AG09319 (cell line): ENCODE measurements at regions not wholly inside any gene's neighbourhood (a gene's known extent, or its start where the extent isn't known, plus 50 kb on each side); places are given as distances from the start of the nearest gene placed in this dataset.

Experiments
- DNase-seq: peaks from one replicate; pipeline ENCODE4 v3.0.0-alpha.2; 2010; ENCODE audit warnings: low read depth; ENCODE audit errors: extremely low read depth
- CTCF ChIP-seq: IDR thresholded peaks from 2 replicates; pipeline ENCODE4 v1.5.1; 2011; ENCODE audit warnings: low read depth, mild to moderate bottlenecking, inconsistent platforms, low read length, moderate library complexity

GRCh38 chr4:176883681-176884418, 91.1 kb upstream of the VEGFC start:
- no peak for DNase-seq
- TF ChIP-seq CTCF: no peak

- DNase-seq: no peak
- no peak for TF ChIP-seq CTCF
Measured at GRCh38 chr4:176885224-176885623, 92.5 kb upstream of the VEGFC start.

GRCh38 chr4:176886135-176886534, 93.4 kb upstream of the VEGFC start:
- TF ChIP-seq CTCF: no peak
- DNase-seq: no peak

- DNase-seq: no peak
- no peak for TF ChIP-seq CTCF
Measured at GRCh38 chr4:176889776-176890175, 97.1 kb upstream of the VEGFC start.

- no peak for TF ChIP-seq CTCF
- DNase-seq: no peak
Measured at GRCh38 chr4:176894498-176894897, 101.8 kb upstream of the VEGFC start.

GRCh38 chr4:176896211-176896610, 103.5 kb upstream of the VEGFC start:
- no peak for TF ChIP-seq CTCF
- no peak for DNase-seq

- TF ChIP-seq CTCF: no peak
Measured at GRCh38 chr4:176897226-176897625, 104.5 kb upstream of the VEGFC start.

More at GRCh38 chr4:176897226-176897625, 104.5 kb upstream of the VEGFC start:
- DNase-seq: no peak
